NCI-H2029 (cell line): ENCODE measurements at regions not wholly inside any gene's neighbourhood (a gene's known extent, or its start where the extent isn't known, plus 50 kb on each side); places are given as distances from the start of the nearest gene placed in this dataset.

Experiments used
- DNase-seq: peaks from one replicate; lab custom pipeline; 2025; lab: John Stamatoyannopoulos, UW

GRCh38 chrX:122770581-122770980, 413.5 kb upstream of the GRIA3 start:
- DNase-seq: no peak

DNA sequence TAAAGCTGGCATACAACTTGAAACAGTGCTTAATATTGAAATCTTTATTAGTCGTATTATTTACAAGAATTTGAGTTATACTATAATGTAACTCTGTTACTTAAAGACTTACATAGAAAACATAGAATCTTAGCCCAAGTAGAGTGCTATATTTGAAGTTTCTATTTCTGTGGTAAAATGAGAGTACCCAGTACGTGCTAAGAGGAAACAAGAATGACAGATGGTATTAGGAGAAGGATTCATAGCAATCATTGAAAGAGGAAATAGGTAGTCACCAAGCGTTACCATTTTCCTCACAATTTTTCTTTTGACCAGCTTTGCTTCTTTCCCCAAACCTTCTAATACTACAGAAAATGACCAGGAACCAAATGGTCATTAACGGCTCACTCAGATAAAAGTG, 412.1 kb upstream of the GRIA3 start:
- DNase-seq: no peak

DNA sequence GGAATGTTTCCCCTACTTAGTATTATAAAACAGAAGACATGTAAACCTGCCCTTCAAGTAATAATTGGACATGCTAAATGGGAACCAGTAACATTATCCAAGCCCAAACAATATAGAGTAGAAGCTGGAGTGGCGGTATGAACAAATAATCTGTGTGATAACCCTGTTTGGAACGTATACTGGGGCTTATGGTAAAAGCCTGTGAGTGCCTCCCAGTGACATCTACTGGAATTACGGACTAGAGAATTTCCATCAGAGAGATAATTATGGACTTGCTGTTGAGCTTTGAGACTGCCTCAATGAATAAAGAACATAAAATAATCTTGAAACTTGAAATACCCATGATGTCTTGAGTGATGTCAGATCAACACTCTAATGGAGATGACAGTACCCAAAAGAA, 406.3 kb upstream of the GRIA3 start:
- no peak for DNase-seq

- DNase-seq: no peak
These were observed 400.2 kb upstream of the GRIA3 start for GRCh38 chrX:122783918-122784317.

DNA sequence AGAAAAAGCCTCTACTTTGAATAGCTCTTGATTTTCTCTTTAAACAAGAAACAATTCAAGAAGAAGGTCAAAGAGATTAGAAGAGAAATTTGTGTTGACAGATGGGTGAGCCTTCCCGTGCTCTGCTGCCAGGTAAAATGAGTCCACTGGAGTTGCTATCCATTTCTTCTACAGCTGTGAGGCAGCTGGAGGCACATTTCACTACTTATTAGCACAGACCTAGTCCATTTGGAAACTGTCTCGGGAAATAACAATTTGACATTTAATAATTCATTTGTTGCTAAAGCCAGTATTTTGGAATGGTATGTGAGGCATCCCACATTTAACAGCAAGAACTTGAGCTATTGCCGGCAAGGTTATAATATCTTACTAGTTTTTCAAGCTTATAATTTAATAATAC, 396.8 kb upstream of the GRIA3 start:
- DNase-seq: no peak

- no peak for DNase-seq
These were observed 395.9 kb upstream of the GRIA3 start for GRCh38 chrX:122788216-122788615.

GRCh38 chrX:122790376-122791095, 393.5 kb upstream of the GRIA3 start:
- no peak for DNase-seq

DNA sequence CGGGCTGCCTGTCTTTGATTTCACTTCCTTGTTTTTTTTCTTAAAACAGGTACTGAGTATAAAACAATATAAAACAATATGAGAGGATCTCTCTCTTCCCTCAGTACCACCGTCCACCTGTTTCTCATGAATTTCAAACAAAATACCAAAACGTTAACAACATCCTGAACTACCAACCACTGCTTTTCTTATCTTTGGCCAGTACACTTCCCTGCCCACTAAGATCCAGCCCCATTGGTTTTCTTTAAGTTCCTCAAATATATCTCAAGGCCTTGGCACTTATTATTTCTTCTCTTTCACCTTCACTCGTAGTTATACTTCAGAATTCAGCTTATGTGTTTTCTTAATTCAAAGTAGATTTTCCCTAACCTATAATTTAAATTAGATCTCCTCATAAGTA, 370.2 kb upstream of the GRIA3 start:
- DNase-seq: no peak

DNA sequence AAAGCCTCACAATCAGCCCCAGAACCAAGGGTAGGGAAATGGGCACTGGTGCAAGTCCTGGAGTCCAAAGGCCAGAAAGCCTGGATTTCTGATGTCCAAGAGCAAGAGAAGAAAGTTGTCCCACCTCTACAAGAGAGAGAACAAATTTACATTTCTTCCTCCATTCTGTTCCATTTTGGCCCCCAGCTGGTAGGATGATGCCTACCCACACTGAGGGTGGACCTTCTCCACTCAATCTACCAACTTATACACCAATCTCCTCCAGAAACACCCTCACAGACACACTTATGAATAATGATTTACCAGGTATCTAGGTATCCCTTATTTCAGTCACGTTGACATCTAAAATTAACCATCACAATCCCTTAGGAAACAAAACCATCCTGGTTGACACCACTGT, 367.8 kb upstream of the GRIA3 start:
- DNase-seq: no peak

GRCh38 chrX:122817321-122817955, 366.6 kb upstream of the GRIA3 start:
- no peak for DNase-seq

- no peak for DNase-seq
These were observed 366.0 kb upstream of the GRIA3 start for GRCh38 chrX:122818068-122818467.

DNA sequence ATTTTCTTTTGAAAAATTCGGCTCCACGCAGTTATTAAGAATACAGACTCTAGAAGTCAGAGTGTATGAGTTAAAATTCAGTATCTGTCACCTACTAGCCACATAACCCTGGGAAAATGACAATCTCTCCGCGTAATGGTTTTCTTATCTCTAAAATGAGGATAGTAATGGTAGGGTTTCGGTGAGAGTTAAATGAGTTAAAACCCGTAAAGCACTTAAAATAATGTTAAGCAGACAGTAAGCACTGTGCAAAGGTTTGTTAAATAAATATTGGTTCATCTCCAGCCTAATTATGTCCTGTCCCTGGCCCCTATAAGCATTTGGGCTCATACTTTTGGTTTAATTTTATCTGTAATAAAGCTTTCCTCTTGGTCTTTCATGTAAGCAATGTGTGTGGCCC, 350.8 kb upstream of the GRIA3 start:
- no peak for DNase-seq

GRCh38 chrX:122835886-122836285, 348.2 kb upstream of the GRIA3 start:
- DNase-seq: no peak

GRCh38 chrX:122850326-122850725, 333.8 kb upstream of the GRIA3 start:
- no peak for DNase-seq

GRCh38 chrX:122856205-122856604, 327.9 kb upstream of the GRIA3 start:
- no peak for DNase-seq

- DNase-seq: no peak
These were observed 326.3 kb upstream of the GRIA3 start for GRCh38 chrX:122857734-122858133.

DNA sequence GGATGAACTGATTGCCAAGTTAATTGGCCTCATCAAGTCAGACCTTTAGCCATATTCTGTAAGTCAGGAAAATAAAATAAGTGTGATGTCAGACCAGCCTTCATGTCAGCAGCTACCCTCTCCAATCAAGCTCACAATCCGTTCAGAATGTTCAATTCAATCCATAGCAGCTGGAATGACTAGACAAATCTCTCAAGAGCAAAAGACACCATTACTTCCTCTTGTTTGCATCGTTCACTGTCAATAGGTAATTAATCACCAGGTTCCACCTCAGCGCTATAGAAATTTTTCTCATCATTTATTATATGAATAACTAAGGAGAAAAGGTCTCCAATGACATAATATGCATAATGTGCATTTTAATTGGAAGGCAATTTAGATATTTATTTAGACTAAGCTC, 321.0 kb upstream of the GRIA3 start:
- no peak for DNase-seq

GRCh38 chrX:122866532-122866931, 317.5 kb upstream of the GRIA3 start:
- DNase-seq: no peak

- no peak for DNase-seq
These were observed 315.4 kb upstream of the GRIA3 start for GRCh38 chrX:122868631-122869030.

GRCh38 chrX:122869171-122869570, 314.9 kb upstream of the GRIA3 start:
- DNase-seq: no peak

- DNase-seq: no peak
These were observed 305.8 kb upstream of the GRIA3 start for GRCh38 chrX:122878269-122878668.

GRCh38 chrX:122880952-122881351, 303.1 kb upstream of the GRIA3 start:
- no peak for DNase-seq

GRCh38 chrX:122890729-122891128, 293.3 kb upstream of the GRIA3 start:
- DNase-seq: no peak

- no peak for DNase-seq
These were observed 277.4 kb upstream of the GRIA3 start for GRCh38 chrX:122906726-122907125.
